ENCODE measurements at regions not wholly inside any gene's neighbourhood (a gene's known extent, or its start where the extent isn't known, plus 50 kb on each side); places are given as distances from the start of the nearest gene placed in this dataset.

GRCh38 chr9:14027116-14027800, 286.7 kb downstream of the NFIB start:
- no peak overlapping the region for H3K9ac ChIP-seq (ENCODE audit: low read length)
- H3K4me3 ChIP-seq (ENCODE audit: low read length), result no peak overlapping the region
- no peak overlapping the region for H3K27ac ChIP-seq (ENCODE audit: low read length)
- no peaks in the 10 kb centered on the region for H3K4me1 ChIP-seq (ENCODE audit: low read length)
- no peak overlapping the region for H2AFZ ChIP-seq (ENCODE audit: low read depth, low read length)
- H3K9me3 ChIP-seq (ENCODE audit: insufficient read depth, low read length), result no peaks in the 10 kb centered on the region
- H4K20me1 ChIP-seq (ENCODE audit: insufficient read depth, low read length), result no peaks in the 10 kb centered on the region
- H3K79me2 ChIP-seq (ENCODE audit: low read length), result no peaks in the 10 kb centered on the region
- H3K4me2 ChIP-seq (ENCODE audit: low read length), result no peak overlapping the region
- no peaks in the 10 kb centered on the region for H3K36me3 ChIP-seq (replicated peaks; ENCODE audit: low read depth, low read length)
- TF ChIP-seq EZH2phosphoT487 (IDR thresholded peaks at IDR 0.05; ENCODE audit: low read depth), result no peak
- TF ChIP-seq CTCF (IDR thresholded peaks at IDR 0.05; ENCODE audit: low read depth, low read length), result no peak
- no peaks in the 10 kb centered on the region for H3K27me3 ChIP-seq (ENCODE audit: low read depth, low read length)

GRCh38 chr9:14025741-14026140, 288.2 kb downstream of the NFIB start:
- Histone ChIP-seq H3K4me2 (ENCODE audit: low read length) (no peak overlapping the region), H3K9ac (ENCODE audit: low read length) (no peak overlapping the region), H3K36me3 (replicated peaks; ENCODE audit: low read depth, low read length) (no peaks in the 10 kb centered on the region), H3K27me3 (ENCODE audit: low read depth, low read length) (no peaks in the 10 kb centered on the region), H3K27ac (ENCODE audit: low read length) (no peak overlapping the region), H4K20me1 (ENCODE audit: insufficient read depth, low read length) (no peaks in the 10 kb centered on the region), H3K4me3 (ENCODE audit: low read length) (no peak overlapping the region), H2AFZ (ENCODE audit: low read depth, low read length) (no peak overlapping the region), H3K79me2 (ENCODE audit: low read length) (no peaks in the 10 kb centered on the region), H3K9me3 (ENCODE audit: insufficient read depth, low read length) (no peaks in the 10 kb centered on the region), H3K4me1 (ENCODE audit: low read length) (no peaks in the 10 kb centered on the region)
- TF ChIP-seq CTCF (IDR thresholded peaks at IDR 0.05; ENCODE audit: low read depth, low read length) (no peak), EZH2phosphoT487 (IDR thresholded peaks at IDR 0.05; ENCODE audit: low read depth) (no peak)

GRCh38 chr9:14023285-14023684, 290.7 kb downstream of the NFIB start:
- TF ChIP-seq CTCF (IDR thresholded peaks at IDR 0.05; ENCODE audit: low read depth, low read length), result no peak
- TF ChIP-seq EZH2phosphoT487 (IDR thresholded peaks at IDR 0.05; ENCODE audit: low read depth), result no peak
- Histone ChIP-seq H3K4me2 (ENCODE audit: low read length) (no peak overlapping the region), H3K27ac (ENCODE audit: low read length) (no peak overlapping the region)

GRCh38 chr9:14021871-14022525, 291.9 kb downstream of the NFIB start:
- no peak overlapping the region for H3K27ac ChIP-seq (ENCODE audit: low read length)
- no peak for TF ChIP-seq CTCF (IDR thresholded peaks at IDR 0.05; ENCODE audit: low read depth, low read length)
- no peak for TF ChIP-seq EZH2phosphoT487 (IDR thresholded peaks at IDR 0.05; ENCODE audit: low read depth)
- no peak overlapping the region for H3K4me2 ChIP-seq (ENCODE audit: low read length)
- no peak overlapping the region for H2AFZ ChIP-seq (ENCODE audit: low read depth, low read length)
- H3K4me1 ChIP-seq (ENCODE audit: low read length), result no peaks in the 10 kb centered on the region
- H3K79me2 ChIP-seq (ENCODE audit: low read length), result no peaks in the 10 kb centered on the region
- no peaks in the 10 kb centered on the region for H3K36me3 ChIP-seq (replicated peaks; ENCODE audit: low read depth, low read length)
- no peak overlapping the region for H3K4me3 ChIP-seq (ENCODE audit: low read length)
- no peak overlapping the region for H3K9ac ChIP-seq (ENCODE audit: low read length)
- no peaks in the 10 kb centered on the region for H4K20me1 ChIP-seq (ENCODE audit: insufficient read depth, low read length)
- H3K27me3 ChIP-seq (ENCODE audit: low read depth, low read length), result no peaks in the 10 kb centered on the region
- no peaks in the 10 kb centered on the region for H3K9me3 ChIP-seq (ENCODE audit: insufficient read depth, low read length)

More at GRCh38 chr9:14023285-14023684, 290.7 kb downstream of the NFIB start:
- no peaks in the 10 kb centered on the region for H3K9me3 ChIP-seq (ENCODE audit: insufficient read depth, low read length)
- no peaks in the 10 kb centered on the region for H3K4me1 ChIP-seq (ENCODE audit: low read length)
- no peak overlapping the region for H2AFZ ChIP-seq (ENCODE audit: low read depth, low read length)
- H3K36me3 ChIP-seq (replicated peaks; ENCODE audit: low read depth, low read length), result no peaks in the 10 kb centered on the region
- no peak overlapping the region for H3K9ac ChIP-seq (ENCODE audit: low read length)
- H3K27me3 ChIP-seq (ENCODE audit: low read depth, low read length), result no peaks in the 10 kb centered on the region
- no peak overlapping the region for H3K4me3 ChIP-seq (ENCODE audit: low read length)
- H3K79me2 ChIP-seq (ENCODE audit: low read length), result no peaks in the 10 kb centered on the region
- no peaks in the 10 kb centered on the region for H4K20me1 ChIP-seq (ENCODE audit: insufficient read depth, low read length)

Measured in OCI-LY3 (cell line).